Calu3 (cell line): ENCODE measurements at regions not wholly inside any gene's neighbourhood (a gene's known extent, or its start where the extent isn't known, plus 50 kb on each side); places are given as distances from the start of the nearest gene placed in this dataset.

ENCODE experiments used
- BruUV-seq: library from RNA; stranded (reverse); fragments of 400-500 nt; replicated peaks from 2 replicates; lab custom pipeline; 2021; lab: Mats Ljungman, UMichigan
- CTCF ChIA-PET: fragments of 300-600 bp; sonication (Branson Sonifier 250); formaldehyde crosslinking; loops from one replicate; lab custom pipeline; 2022; ENCODE audit warnings: antibody characterized with exemption; lab: Charles Lee
- DNase-seq: peaks from one replicate; pipeline ENCODE4 v3.0.0; 2022
- H3K27ac Mint-ChIP-seq: one replicate; pipeline ENCODE4 v1.8.0; 2022; ENCODE audit warnings: mixed read lengths; ENCODE audit not compliant: unreplicated experiment
- H3K27me3 Mint-ChIP-seq: one replicate; pipeline ENCODE4 v1.8.0; 2022; ENCODE audit warnings: mixed read lengths; ENCODE audit not compliant: unreplicated experiment
- H3K36me3 Mint-ChIP-seq: one replicate; pipeline ENCODE4 v1.8.0; 2022; ENCODE audit warnings: mild to moderate bottlenecking, moderate library complexity, mixed read lengths; ENCODE audit not compliant: insufficient read depth, unreplicated experiment
- H3K4me1 Mint-ChIP-seq: one replicate; pipeline ENCODE4 v1.8.0; 2022; ENCODE audit warnings: mild to moderate bottlenecking, low read depth, mixed read lengths; ENCODE audit not compliant: unreplicated experiment
- H3K4me3 Mint-ChIP-seq: one replicate; pipeline ENCODE4 v1.8.0; 2022; ENCODE audit warnings: mild to moderate bottlenecking, low read depth, moderate library complexity, mixed read lengths; ENCODE audit not compliant: unreplicated experiment
- H3K9me3 Mint-ChIP-seq: one replicate; pipeline ENCODE4 v1.8.0; 2022; ENCODE audit warnings: low read depth, mixed read lengths; ENCODE audit not compliant: unreplicated experiment
- intact Hi-C: fragments of 100-400 bp; cut with micrococcal nuclease; formaldehyde crosslinking; loops from one replicate; pipeline ENCODE4 v1.10.0; 2022; ENCODE audit not compliant: unreplicated experiment
- TF ChIP-seq, protein P1 (sequence below): fragments of 200-600 bp; IDR thresholded peaks from one replicate; pipeline ENCODE4 v1.8.0; 2022; ENCODE audit warnings: antibody characterized with exemption; ENCODE audit not compliant: unreplicated experiment

DNA sequence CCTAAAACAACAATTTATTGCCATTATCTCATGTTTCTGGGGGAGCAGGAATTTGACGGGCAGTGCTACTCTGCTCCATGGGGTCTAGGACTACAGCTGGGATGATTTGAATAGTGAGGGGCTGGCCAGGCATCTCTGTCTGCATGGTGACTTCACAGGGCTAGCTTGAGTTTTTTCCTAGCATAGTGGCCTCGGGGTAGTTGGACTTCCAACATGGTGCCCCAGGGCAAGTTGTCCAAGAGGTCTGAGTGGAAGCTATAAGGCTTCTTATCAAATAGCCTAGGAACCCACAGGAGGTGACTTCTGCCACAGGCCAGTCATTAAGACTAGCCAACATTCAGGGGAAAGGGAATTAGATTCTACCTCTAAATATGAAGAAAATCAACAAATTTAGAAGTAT lies 92.0 kb upstream of the WLS start:
- no peaks in the 10 kb centered on the region for H3K9me3 Mint-ChIP-seq
- no peaks in the 10 kb centered on the region for H3K36me3 Mint-ChIP-seq
- intact Hi-C loops, result loop anchor here (5.0 kb wide), 1 partner anchor 472 kb away; no protein-coding TSS in a partner anchor
- DNase-seq, result no peak
- BruUV-seq, result no TSS peak
- peaks cover 5% of the 10 kb centered on the region for H3K4me1 Mint-ChIP-seq
- CTCF ChIA-PET, result interaction anchor here (1.9 kb wide), 1 partner anchor 204 kb away, joined by 7 read pairs; no protein-coding TSS in a partner anchor
- TF ChIP-seq, protein P1, sequence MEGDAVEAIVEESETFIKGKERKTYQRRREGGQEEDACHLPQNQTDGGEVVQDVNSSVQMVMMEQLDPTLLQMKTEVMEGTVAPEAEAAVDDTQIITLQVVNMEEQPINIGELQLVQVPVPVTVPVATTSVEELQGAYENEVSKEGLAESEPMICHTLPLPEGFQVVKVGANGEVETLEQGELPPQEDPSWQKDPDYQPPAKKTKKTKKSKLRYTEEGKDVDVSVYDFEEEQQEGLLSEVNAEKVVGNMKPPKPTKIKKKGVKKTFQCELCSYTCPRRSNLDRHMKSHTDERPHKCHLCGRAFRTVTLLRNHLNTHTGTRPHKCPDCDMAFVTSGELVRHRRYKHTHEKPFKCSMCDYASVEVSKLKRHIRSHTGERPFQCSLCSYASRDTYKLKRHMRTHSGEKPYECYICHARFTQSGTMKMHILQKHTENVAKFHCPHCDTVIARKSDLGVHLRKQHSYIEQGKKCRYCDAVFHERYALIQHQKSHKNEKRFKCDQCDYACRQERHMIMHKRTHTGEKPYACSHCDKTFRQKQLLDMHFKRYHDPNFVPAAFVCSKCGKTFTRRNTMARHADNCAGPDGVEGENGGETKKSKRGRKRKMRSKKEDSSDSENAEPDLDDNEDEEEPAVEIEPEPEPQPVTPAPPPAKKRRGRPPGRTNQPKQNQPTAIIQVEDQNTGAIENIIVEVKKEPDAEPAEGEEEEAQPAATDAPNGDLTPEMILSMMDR, result no peak
- H3K4me3 Mint-ChIP-seq, result no peak overlapping the region
- H3K27ac Mint-ChIP-seq, result no peak overlapping the region
- no peaks in the 10 kb centered on the region for H3K27me3 Mint-ChIP-seq

DNA sequence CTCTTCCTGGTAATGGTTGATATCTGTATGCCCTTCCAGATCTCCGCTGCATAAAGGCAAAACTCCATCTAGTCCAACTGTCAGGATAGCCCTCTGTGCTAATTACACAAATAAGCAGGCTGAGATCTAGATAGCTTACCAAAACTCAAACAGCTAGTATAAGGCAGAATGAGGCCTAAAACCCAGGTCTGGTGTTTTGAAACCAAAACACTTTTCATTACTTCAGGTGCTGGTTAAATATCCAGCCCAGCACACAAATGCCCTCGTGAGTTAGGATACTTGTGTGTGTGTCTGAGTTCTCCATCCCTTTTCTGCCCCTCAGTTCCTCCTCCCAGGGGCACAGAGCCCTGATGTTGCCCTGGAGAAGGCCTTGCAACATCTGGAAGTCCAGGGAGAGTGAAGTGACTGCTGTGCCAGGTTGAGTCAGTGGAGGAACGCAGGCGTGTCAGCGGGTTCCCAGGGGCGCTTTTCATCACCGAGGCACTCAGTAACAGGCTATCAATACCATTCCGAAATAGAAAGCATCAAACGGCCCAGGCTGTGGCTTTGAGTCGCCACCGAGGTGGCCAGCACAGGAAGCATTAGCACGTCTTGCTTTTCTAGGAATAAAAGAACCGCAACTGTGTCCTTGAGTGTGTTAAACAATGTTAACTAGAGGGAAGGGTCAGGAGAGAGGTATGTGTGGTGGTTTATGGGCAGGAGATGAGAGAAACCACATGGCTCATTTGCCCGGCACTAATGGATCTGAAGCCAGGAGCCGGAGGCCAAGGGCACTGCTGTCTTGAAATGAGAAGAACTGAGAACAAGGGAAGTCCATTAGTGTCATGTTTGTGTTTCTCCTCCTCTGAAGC lies 90.7 kb upstream of the WLS start:
- H3K4me3 Mint-ChIP-seq, result no peak overlapping the region
- CTCF ChIA-PET, result interaction anchor here (1.1 to 1.9 kb wide), 3 partner anchors 8 to 203 kb away, joined by 4 to 7 read pairs (median 6); no protein-coding TSS in a partner anchor
- H3K27ac Mint-ChIP-seq, result no peak overlapping the region
- no peaks in the 10 kb centered on the region for H3K9me3 Mint-ChIP-seq
- H3K36me3 Mint-ChIP-seq, result no peaks in the 10 kb centered on the region
- peaks cover 5% of the 10 kb centered on the region for H3K4me1 Mint-ChIP-seq
- BruUV-seq, result no TSS peak
- intact Hi-C loops, result loop anchor here (5.0 kb wide), 1 partner anchor 471 kb away; no protein-coding TSS in a partner anchor
- no peak for DNase-seq
- TF ChIP-seq, protein P1, result no peak
- H3K27me3 Mint-ChIP-seq, result no peaks in the 10 kb centered on the region

DNA sequence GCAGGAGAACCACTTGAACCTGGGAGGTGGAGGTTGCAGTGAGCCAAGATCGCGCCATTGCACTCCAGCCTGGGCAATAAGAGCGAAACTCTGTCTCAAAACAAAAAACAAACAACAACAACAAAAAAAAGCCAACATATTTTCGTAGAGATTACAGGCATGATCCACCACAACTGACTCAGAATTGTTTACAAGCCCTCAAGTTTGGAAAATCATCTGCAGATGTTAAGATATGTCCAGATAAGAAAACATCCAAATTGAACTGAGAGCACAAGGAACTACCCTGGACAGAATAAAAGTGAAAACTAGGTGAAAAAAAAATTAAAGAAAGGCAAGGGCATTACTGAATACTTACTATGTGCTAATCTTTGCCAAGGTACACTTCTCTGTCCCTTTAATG lies 89.8 kb upstream of the WLS start:
- no peak for DNase-seq
- Mint-ChIP-seq H3K27ac (no peak overlapping the region), H3K27me3 (no peaks in the 10 kb centered on the region), H3K36me3 (no peaks in the 10 kb centered on the region), H3K9me3 (no peaks in the 10 kb centered on the region), H3K4me1 (peaks cover 5% of the 10 kb centered on the region), H3K4me3 (no peak overlapping the region)
- CTCF ChIA-PET, result interaction anchor here (1.1 to 3.4 kb wide), 4 partner anchors 9 to 202 kb away, joined by 4 to 87 read pairs (median 6); no protein-coding TSS in a partner anchor
- no TSS peak for BruUV-seq
- TF ChIP-seq, protein P1, result no peak
- intact Hi-C loops, result loop anchor here (5.0 kb wide), 1 partner anchor 470 kb away; no protein-coding TSS in a partner anchor

DNA sequence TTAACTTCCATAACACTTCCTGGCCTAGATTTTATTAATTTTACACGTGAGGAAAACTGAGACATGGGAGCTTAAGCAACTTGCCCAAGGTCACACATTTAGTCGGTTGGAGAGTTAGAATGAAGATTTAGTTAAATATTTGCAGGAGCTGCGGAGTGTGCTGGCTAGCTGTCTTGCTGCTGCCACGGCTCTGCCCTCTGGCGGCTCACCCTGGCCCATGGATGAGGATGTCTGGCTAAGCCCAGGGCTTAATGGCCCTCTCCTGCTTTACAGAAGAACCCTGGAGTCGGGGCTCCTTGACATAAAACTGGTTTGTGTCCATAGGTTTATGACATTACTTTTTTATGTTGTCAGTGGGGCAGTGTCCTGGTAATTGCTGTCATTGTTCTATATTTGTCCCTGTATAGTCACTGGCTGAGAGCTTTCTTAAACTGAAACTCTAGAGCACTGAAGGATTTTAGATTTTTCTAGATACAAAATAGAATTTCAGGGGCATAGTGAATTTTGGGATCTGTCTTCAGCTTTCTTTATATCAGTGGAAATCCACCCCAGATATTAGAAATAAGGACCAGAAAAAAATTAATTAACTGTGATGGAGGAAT lies 88.9 kb upstream of the WLS start:
- Mint-ChIP-seq H3K4me3 (no peak overlapping the region), H3K36me3 (no peaks in the 10 kb centered on the region), H3K9me3 (no peaks in the 10 kb centered on the region), H3K4me1 (peaks cover 5% of the 10 kb centered on the region), H3K27me3 (no peaks in the 10 kb centered on the region), H3K27ac (no peak overlapping the region)
- intact Hi-C loops, result loop anchor here (1.0 to 5.0 kb wide), 5 partner anchors 88 to 469 kb away; partner anchors contain the start of gene WLS
- peak; percentile 84 for DNase-seq
- CTCF ChIA-PET, result interaction anchor here (0.5 to 3.4 kb wide), 7 partner anchors 11 to 841 kb away, joined by 3 to 87 read pairs (median 6); partner anchors contain the start of gene WLS
- no TSS peak for BruUV-seq
- TF ChIP-seq, protein P1, result peak; percentile 74
